Keratinocyte (primary cell): ENCODE measurements at regions not wholly inside any gene's neighbourhood (a gene's known extent, or its start where the extent isn't known, plus 50 kb on each side); places are given as distances from the start of the nearest gene placed in this dataset.

Experiments used
- DNase-seq: peaks from one replicate; pipeline ENCODE4 v3.0.0-alpha.2; 2011; ENCODE audit warnings: low read depth, missing footprints, low spot score
- FAIRE-seq: peaks from 2 replicates; lab custom pipeline; 2011; peaks lifted over from hg19 to GRCh38; lab: Jason Lieb, UNC
- H2AFZ ChIP-seq: 2 replicates; pipeline ENCODE4 v1.6.0; 2012; ENCODE audit warnings: low read length, control low read depth, inconsistent platforms; ENCODE audit not compliant: control insufficient read depth
- H3K27ac ChIP-seq: 2 replicates; pipeline ENCODE4 v1.5.1; 2011; ENCODE audit warnings: low read length; ENCODE audit not compliant: control insufficient read depth, insufficient read depth
- H3K27me3 ChIP-seq: 3 replicates; pipeline ENCODE4 v1.6.0; 2011; ENCODE audit warnings: low read length; ENCODE audit not compliant: control insufficient read depth, insufficient read depth; ENCODE audit errors: extremely low read depth
- H3K36me3 ChIP-seq, 2 experiments: 2 replicates in 1 of 2; 3 replicates in 1 of 2; pipeline ENCODE4 v1.5.1; 2011; ENCODE audit warnings: low read length in 2 of 2, mild to moderate bottlenecking in 1 of 2; ENCODE audit not compliant: control insufficient read depth in 2 of 2, insufficient read depth in 2 of 2; ENCODE audit errors: extremely low read depth in 1 of 2
- H3K4me1 ChIP-seq: 3 replicates; pipeline ENCODE4 v1.5.1; 2011; ENCODE audit warnings: low read length; ENCODE audit not compliant: control insufficient read depth, insufficient read depth; ENCODE audit errors: extremely low read depth
- H3K4me2 ChIP-seq: 3 replicates; pipeline ENCODE4 v1.6.0; 2011; ENCODE audit warnings: low read depth, low read length; ENCODE audit not compliant: control insufficient read depth, insufficient read depth; ENCODE audit errors: extremely low read depth
- H3K4me3 ChIP-seq, 3 experiments: fragments of 200-600 bp in 1 of 3; sonication (generic) in 1 of 3; 2 replicates in 2 of 3; 3 replicates in 1 of 3; pipeline ENCODE4 v1.5.1; 2011 to 2016; ENCODE audit warnings: low read length in 3 of 3, mild to moderate bottlenecking in 3 of 3, control low read depth in 2 of 3, inconsistent platforms in 1 of 3, low read depth in 1 of 3, mixed read lengths in 1 of 3, mixed run types in 1 of 3, moderate library complexity in 1 of 3; ENCODE audit not compliant: control insufficient read depth in 2 of 3, insufficient read depth in 2 of 3; ENCODE audit errors: extremely low read depth in 1 of 3
- H3K79me2 ChIP-seq: 2 replicates; pipeline ENCODE4 v1.6.0; 2012; ENCODE audit warnings: low read length; ENCODE audit not compliant: control insufficient read depth, insufficient read depth
- H3K9ac ChIP-seq: 3 replicates; pipeline ENCODE4 v1.6.0; 2011; ENCODE audit warnings: low read length; ENCODE audit not compliant: control insufficient read depth, insufficient read depth; ENCODE audit errors: extremely low read depth
- H3K9me1 ChIP-seq: 3 replicates; pipeline ENCODE4 v1.6.0; 2011; ENCODE audit warnings: low read length; ENCODE audit not compliant: control insufficient read depth, insufficient read depth; ENCODE audit errors: extremely low read depth
- H3K9me3 ChIP-seq: 2 replicates; pipeline ENCODE4 v1.5.1; 2012; ENCODE audit warnings: low read depth, low read length; ENCODE audit not compliant: control insufficient read depth
- H4K20me1 ChIP-seq: 3 replicates; pipeline ENCODE4 v1.6.0; 2011; ENCODE audit warnings: low read length; ENCODE audit not compliant: control insufficient read depth, insufficient read depth; ENCODE audit errors: extremely low read depth
- EZH2 ChIP-seq: IDR thresholded peaks from one replicate; pipeline ENCODE4 v1.6.1; 2012; ENCODE audit warnings: inconsistent platforms, mild to moderate bottlenecking, low read length, moderate library complexity
- dilution Hi-C: fragments of 300-500 bp; cut with MboI; formaldehyde crosslinking; loops from one replicate; pipeline ENCODE4 v1.7.0; 2020; ENCODE audit warnings: low sequenced_read_pairs; ENCODE audit not compliant: extremely low pct_ligation_motif_present
- TF ChIP-seq, protein P1 (sequence below), 3 experiments: IDR thresholded peaks in 1 of 3; conservative IDR thresholded peaks in 1 of 3; optimal IDR thresholded peaks in 1 of 3; 2 replicates in 2 of 3; 3 replicates in 1 of 3; pipeline versions ENCODE3 to v1.5.1; 2011; ENCODE audit warnings: low read length in 3 of 3, mild to moderate bottlenecking in 3 of 3, moderate library complexity in 2 of 3, control low read depth in 1 of 3, inconsistent platforms in 1 of 3; ENCODE audit not compliant: insufficient read depth in 2 of 3; ENCODE audit errors: extremely low read depth in 1 of 3

DNA sequence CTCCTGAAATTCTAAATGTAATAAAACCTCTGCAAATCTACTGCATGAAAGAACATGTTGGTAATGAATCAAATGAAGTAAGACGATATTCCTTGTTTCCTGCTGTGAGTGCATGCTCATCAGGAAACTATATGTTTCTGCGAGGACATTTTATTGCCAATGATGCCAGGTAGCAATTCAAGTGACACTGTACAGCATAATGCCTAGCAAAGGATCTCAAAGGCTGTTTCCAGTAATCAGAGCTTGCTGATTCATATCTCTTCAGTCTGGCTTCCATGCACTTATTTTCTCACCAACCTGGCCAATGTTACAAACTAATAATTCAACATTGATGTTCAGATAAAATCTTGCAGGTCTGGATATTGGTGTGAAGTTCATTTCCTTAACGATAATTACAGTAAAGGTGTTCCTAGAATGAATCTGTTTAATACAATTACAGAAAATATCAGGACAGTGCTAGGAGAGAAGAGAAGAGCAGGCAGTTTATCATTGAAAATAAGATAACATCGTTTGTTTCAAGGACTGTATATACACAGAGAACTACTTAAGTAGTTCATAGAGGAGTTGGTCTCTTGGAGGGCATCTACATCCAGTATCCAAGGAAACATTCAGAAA lies 568.5 kb upstream of the SOX11 start:
- H3K9me1 ChIP-seq = no peaks in the 10 kb centered on the region
- dilution Hi-C loops = no loop called here
- H3K27ac ChIP-seq = no peak overlapping the region
- H3K4me1 ChIP-seq = no peaks in the 10 kb centered on the region
- TF ChIP-seq, protein P1, sequence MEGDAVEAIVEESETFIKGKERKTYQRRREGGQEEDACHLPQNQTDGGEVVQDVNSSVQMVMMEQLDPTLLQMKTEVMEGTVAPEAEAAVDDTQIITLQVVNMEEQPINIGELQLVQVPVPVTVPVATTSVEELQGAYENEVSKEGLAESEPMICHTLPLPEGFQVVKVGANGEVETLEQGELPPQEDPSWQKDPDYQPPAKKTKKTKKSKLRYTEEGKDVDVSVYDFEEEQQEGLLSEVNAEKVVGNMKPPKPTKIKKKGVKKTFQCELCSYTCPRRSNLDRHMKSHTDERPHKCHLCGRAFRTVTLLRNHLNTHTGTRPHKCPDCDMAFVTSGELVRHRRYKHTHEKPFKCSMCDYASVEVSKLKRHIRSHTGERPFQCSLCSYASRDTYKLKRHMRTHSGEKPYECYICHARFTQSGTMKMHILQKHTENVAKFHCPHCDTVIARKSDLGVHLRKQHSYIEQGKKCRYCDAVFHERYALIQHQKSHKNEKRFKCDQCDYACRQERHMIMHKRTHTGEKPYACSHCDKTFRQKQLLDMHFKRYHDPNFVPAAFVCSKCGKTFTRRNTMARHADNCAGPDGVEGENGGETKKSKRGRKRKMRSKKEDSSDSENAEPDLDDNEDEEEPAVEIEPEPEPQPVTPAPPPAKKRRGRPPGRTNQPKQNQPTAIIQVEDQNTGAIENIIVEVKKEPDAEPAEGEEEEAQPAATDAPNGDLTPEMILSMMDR (optimal IDR thresholded peaks at IDR 0.05 in 1 of 3, IDR thresholded peaks at IDR 0.05 in 1 of 3, conservative IDR thresholded peaks at IDR 0.05 in 1 of 3; ENCODE audit: extremely low read depth in 1 of 3, insufficient read depth in 2 of 3, low read length in 3 of 3) = no peak
- no peak for TF ChIP-seq EZH2
- H3K79me2 ChIP-seq = no peaks in the 10 kb centered on the region
- H2AFZ ChIP-seq = no peak overlapping the region
- H4K20me1 ChIP-seq = no peaks in the 10 kb centered on the region
- H3K36me3 ChIP-seq = no peaks in the 10 kb centered on the region
- H3K9ac ChIP-seq = no peak overlapping the region
- H3K27me3 ChIP-seq = no peaks in the 10 kb centered on the region
- no peak for DNase-seq
- H3K4me3 ChIP-seq = no peak overlapping the region
- no peak overlapping the region for H3K4me2 ChIP-seq
- FAIRE-seq = no peak
- no peaks in the 10 kb centered on the region for H3K9me3 ChIP-seq

DNA sequence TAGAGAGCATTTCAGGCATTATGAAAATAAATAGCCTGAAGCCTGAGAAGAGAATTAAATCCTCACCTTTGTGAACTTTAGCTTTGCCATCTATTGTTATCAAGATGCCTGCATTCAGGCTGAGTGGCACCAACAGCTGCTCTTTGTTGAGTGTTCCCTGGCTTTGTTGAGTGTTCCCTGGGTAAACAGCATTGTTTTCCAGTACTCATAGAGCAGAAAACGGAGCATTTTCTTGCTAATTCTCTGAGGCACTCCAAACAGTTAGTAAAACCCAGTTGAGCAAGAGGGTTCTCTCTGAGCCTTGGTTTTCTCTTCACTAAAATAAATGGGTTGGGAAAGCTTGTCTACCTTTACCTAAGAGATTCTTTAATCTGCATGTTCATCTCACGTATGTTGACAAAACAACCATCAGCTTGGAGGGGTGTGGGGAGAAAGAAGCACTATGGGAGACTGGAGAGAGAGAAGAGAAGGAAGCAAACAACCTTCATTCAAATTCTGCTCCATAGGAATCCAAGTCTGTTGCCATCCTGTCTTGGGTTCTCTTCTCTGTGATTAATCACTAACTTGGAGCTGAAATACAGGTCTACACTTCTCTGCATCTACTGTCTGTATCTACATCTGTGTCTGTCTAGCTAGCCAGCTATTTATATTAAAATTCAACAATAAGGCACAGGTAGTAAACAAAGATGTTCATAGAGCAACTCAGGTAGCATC lies 567.0 kb upstream of the SOX11 start:
- Histone ChIP-seq H3K79me2 (no peaks in the 10 kb centered on the region), H3K36me3 (no peaks in the 10 kb centered on the region), H3K9me3 (no peaks in the 10 kb centered on the region), H3K9ac (no peak overlapping the region), H4K20me1 (no peaks in the 10 kb centered on the region), H3K4me2 (no peak overlapping the region), H3K27me3 (no peaks in the 10 kb centered on the region), H3K27ac (no peak overlapping the region), H2AFZ (no peak overlapping the region), H3K9me1 (no peaks in the 10 kb centered on the region), H3K4me3 (no peak overlapping the region), H3K4me1 (no peaks in the 10 kb centered on the region)
- TF ChIP-seq, protein P1 (optimal IDR thresholded peaks at IDR 0.05 in 1 of 3, IDR thresholded peaks at IDR 0.05 in 1 of 3, conservative IDR thresholded peaks at IDR 0.05 in 1 of 3; ENCODE audit: extremely low read depth in 1 of 3, insufficient read depth in 2 of 3, low read length in 3 of 3) = no peak
- no peak for TF ChIP-seq EZH2
- FAIRE-seq (no peak), DNase-seq (no peak)
- dilution Hi-C loops = no loop called here
